ENCODE measurements at regions not wholly inside any gene's neighbourhood (a gene's known extent, or its start where the extent isn't known, plus 50 kb on each side); places are given as distances from the start of the nearest gene placed in this dataset.
"Not testable (repeated sequence)": the region's sequence is repeated elsewhere in the genome, so short reads cannot be mapped to it uniquely, and the experiment has no call there.

GRCh38 chr10:21125471-21126228, 228.5 kb upstream of the NEBL start:
- no peak for DNase-seq

- DNase-seq = no peak
Measured at GRCh38 chr10:21122907-21123306, 225.8 kb upstream of the NEBL start.

DNA sequence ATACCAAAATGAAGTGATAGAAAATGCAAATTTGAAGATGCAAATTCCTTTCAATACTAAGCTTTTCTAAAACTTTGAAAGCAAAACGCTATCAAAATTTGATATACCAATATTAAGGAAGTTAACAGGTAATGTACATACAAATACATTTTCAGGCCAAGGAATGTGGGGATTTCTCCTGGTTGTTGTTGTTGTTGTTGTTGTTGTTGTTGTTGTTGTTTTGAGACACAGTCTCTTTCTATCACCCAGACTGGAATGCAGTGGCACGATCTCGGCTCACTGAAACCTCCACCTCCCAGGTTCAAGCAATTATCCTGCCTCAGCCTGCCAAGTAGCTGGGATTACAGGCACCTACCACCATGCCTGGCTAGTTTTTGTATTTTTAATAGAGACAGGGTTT, 224.7 kb upstream of the NEBL start:
- not testable (repeated sequence) for DNase-seq

- DNase-seq = no peak
Measured at GRCh38 chr10:21114683-21115082, 217.6 kb upstream of the NEBL start.

GRCh38 chr10:21110358-21110757, 213.2 kb upstream of the NEBL start:
- no peak for DNase-seq

DNA sequence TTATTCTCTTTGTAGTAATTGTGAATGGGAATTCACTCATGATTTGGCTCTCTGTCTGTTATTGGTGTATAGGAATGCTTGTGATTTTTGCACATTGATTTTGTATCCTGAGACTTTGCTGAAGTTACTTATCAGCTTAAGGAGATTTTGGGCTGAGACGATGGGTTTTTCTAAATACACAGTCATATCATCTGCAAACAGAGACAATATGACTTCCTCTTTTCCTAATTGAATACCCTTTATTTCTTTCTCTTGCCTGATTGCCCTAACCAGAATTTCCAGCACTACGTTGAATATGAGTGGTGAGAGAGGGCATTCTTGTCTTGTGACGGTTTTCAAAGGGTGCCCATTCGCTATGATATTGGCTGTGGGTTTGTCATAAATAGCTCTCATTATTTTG, 209.8 kb upstream of the NEBL start:
- not testable (repeated sequence) for DNase-seq

DNA sequence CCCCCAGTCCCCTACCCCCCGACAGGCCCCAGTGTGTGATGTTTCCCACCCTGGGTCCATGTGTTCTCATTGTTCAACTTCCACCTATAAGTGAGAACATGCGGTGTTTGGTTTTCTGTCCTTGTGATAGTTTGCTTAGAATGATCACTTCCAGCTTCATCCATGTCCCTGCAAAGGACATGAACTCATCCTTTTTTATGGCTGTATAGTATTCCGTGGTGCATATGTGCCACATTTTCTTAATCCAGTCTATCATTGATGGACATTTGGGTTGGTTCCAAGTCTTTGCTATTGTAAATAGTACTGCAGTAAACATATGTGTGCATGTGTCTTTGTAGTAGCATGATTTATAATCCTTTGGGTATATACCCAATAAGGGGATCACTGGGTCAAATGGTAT, 208.2 kb upstream of the NEBL start:
- not testable (repeated sequence) for DNase-seq

- peak; percentile 32 for DNase-seq
Measured at GRCh38 chr10:21100871-21101514, 203.9 kb upstream of the NEBL start.

- no peak for DNase-seq
Measured at GRCh38 chr10:21100190-21100589, 203.1 kb upstream of the NEBL start.

DNA sequence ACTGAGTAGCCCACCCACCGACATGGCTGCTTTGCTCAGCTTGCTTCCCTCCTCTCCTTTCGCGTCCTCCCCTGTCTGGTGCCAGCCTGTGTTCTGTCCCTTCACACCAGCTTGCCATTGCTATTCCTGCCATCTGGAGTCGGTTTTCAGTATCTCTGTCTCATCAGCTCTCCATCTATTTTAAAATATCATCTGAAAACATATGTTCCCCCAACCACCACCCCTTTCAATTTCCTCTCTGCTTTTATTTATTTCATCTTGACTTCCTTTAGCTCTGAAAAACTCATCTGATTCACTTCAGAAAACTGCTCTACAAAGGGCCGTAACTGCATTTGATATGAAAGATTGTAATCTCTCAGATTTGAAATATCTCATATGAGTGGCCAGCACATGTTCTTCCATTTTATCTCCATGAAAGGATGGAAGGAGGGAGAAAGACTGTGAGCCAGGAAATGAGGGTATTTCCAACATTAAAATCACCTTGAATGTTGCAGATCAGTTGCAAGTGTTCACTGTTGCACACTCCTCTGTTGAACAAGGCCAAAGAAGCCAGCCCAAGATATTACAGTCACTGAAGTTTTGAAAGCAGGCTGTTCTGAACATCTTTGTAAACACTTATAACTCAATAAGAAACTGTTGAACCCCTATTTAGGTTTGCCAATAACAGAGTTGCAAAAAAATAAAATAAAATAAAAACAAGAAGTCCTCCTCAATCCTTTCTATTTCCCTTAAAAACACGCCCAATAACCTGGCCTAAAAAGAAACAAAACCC, 202.4 kb upstream of the NEBL start:
- no peak for DNase-seq

GRCh38 chr10:21097926-21098355, 200.8 kb upstream of the NEBL start:
- no peak for DNase-seq

DNA sequence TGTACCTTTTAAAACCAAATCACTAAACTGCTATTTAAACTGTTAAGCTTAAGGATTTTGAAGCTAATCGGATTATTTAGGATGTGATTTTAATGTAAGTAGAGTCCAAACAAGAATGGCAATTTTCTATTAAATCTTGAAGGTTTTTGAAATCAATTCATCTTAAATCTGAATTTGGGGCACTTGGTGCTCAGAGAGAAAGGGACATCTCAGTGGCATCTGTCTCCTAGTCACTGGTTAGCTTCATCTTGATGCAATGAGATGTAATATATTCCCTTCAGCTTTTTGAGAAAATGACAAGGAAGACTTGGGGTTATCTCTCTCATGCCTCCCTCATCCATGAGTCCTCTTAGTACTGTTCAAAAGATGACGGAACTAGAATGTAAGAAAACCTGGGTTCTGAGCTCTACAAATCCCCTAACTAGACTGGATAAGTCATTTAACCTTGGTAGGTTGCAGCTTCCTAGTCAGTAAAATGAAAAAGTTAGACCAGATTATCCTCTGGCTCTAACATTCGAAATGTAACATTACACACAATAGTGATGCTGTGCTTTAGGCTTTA, 198.5 kb upstream of the NEBL start:
- no peak for DNase-seq

- no peak for DNase-seq
Measured at GRCh38 chr10:21095073-21095472, 198.0 kb upstream of the NEBL start.

- no peak for DNase-seq
Measured at GRCh38 chr10:21092683-21093524, 195.8 kb upstream of the NEBL start.

GRCh38 chr10:21090609-21091082, 193.5 kb upstream of the NEBL start:
- no peak for DNase-seq

- no peak for DNase-seq
Measured at GRCh38 chr10:21087476-21087875, 190.4 kb upstream of the NEBL start.

GRCh38 chr10:21084700-21085099, 187.6 kb upstream of the NEBL start:
- DNase-seq = no peak

DNA sequence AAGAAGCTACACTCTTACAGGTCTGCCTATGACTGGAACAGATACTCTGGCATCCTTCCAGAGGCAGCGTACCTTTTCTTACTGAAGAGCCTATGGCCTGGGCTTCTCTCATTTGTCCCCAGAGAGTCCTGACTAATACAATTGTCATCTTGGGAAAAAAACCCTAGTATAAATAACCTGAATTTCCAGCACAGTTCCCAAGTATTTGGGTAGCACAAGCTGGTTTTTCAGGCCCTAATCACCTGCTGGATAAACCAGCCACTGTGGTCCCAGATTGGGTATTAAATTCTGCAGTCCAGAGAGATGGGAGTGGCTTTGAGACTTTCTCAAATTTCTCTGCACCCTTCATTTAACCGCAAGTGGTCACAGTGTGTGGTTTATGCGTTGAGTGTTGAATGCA, 186.8 kb upstream of the NEBL start:
- DNase-seq = no peak

- no peak for DNase-seq
Measured at GRCh38 chr10:21082206-21082605, 185.1 kb upstream of the NEBL start.

DNA sequence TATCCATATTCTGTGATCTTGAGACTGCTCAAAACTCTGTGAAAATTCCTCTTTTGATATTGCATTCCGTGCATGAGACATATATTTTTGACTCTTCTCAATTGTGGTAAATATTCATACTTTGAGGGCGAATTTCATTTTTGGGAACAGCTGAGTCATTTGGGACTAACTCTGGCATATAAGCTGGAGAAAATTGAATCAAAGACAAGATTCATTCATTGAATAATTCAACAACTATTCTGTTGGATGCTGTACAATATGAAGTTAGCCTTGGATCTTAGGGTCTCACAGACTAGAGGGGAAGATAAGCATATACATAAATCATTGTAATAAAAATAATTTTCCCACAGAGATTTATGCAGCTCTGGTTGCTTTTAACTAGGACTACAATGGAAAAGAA, 183.2 kb upstream of the NEBL start:
- no peak for DNase-seq

DNA sequence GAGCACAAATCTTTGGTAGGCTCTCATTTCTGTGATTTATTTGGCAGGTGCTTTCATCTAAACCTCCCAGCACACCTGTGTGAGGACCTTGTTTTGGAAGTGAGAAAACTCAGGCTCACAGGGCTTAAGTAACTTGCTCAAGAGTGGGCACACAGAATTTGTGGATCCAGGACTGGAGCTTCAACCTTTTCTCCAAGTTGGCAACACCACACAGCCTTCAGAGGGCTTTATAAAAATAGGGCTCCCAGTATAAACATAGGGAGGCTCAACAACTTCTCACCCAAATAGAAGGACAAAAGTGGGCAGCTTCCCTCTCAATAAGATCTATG, 182.2 kb upstream of the NEBL start:
- no peak for DNase-seq

All from activated CD4-positive, alpha-beta T cell treated with anti-CD3 and anti-CD28 coated beads, Interleukin-2, Interleukin-6, amounts not matched to agents 100 ng/mL and 50 ng/mL, durations not matched to agents 16 hours and 8 hours (primary cell).